ENCODE measurements at regions not wholly inside any gene's neighbourhood (a gene's known extent, or its start where the extent isn't known, plus 50 kb on each side); places are given as distances from the start of the nearest gene placed in this dataset.

DNA sequence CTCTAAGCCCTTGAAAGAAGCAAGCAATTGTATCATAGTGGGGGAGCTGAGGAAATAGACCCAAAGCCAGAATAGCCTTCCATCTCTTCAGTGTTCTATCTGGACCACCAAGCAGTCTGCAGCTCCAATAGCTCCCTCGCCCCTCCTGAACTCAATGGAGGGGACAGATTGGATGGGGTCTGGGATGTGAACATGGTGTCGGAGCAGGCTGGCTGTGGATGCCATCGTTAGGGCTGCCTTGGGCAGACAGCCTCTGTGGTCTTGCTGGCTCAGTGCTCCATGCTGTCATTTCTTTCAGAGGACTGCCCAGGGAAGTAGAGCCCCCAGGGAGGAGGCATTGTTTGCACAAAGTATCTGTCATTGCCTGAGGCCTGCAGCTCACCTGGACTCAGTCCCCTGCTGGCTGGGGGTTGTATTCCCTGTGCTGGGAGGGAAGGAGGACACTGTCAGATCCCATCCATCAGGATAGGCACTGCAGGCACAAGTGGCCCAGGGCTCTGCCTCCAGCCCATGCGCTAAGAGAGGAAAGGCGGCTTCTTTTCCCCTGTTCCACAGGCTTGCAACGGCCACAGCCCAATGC lies 537.7 kb downstream of the BUD13 start:
- TF ChIP-seq CTCF (IDR thresholded peaks at IDR 0.05) (no peak), POLR2A (IDR thresholded peaks at IDR 0.05) (no peak)
